SU-DHL-6 (cell line): ENCODE measurements at regions not wholly inside any gene's neighbourhood (a gene's known extent, or its start where the extent isn't known, plus 50 kb on each side); places are given as distances from the start of the nearest gene placed in this dataset.

Experiments
- H2AFZ ChIP-seq: fragments of 200-600 bp; sonication (generic); 2 replicates; pipeline ENCODE4 v1.6.1; 2014; ENCODE audit warnings: low read depth, mild to moderate bottlenecking, moderate library complexity, mixed read lengths, antibody characterized with exemption, low read length; ENCODE audit not compliant: severe bottlenecking
- H3F3A ChIP-seq: fragments of 200-600 bp; shearing (Covaris generic); 2 replicates; pipeline ENCODE4 v1.6.0; 2016; ENCODE audit warnings: antibody characterized with exemption, mild to moderate bottlenecking; ENCODE audit not compliant: insufficient read depth
- H3K27ac ChIP-seq: fragments of 200-600 bp; sonication (generic); 2 replicates; pipeline ENCODE4 v1.5.1; 2016; ENCODE audit warnings: low read depth, mild to moderate bottlenecking, low read length, moderate library complexity, mixed read lengths
- H3K27me3 ChIP-seq: fragments of 200-600 bp; sonication (generic), shearing (Covaris generic); 2 replicates; pipeline ENCODE4 v1.6.0; 2014; ENCODE audit warnings: mild to moderate bottlenecking, low read length
- H3K36me3 ChIP-seq: fragments of 200-600 bp; sonication (generic); 2 replicates; pipeline ENCODE4 v1.6.1; 2014; ENCODE audit warnings: mild to moderate bottlenecking, low read length, mixed read lengths
- H3K4me2 ChIP-seq: fragments of 300-600, 200-600 bp; shearing (Covaris generic), sonication (generic); 2 replicates; pipeline ENCODE4 v1.6.0; 2014; ENCODE audit warnings: low read length, low read depth, mild to moderate bottlenecking; ENCODE audit not compliant: poor library complexity, severe bottlenecking
- H3K4me3 ChIP-seq: fragments of 200-600 bp; sonication (generic); 2 replicates; pipeline ENCODE4 v1.5.1; 2014; ENCODE audit warnings: antibody characterized with exemption, low read length, mild to moderate bottlenecking, mixed read lengths; ENCODE audit not compliant: insufficient read depth, poor library complexity, severe bottlenecking
- H3K79me2 ChIP-seq: fragments of 200-600 bp; sonication (generic); 2 replicates; pipeline ENCODE4 v1.6.1; 2014; ENCODE audit warnings: mild to moderate bottlenecking, low read length, moderate library complexity; ENCODE audit not compliant: insufficient read depth
- H3K9ac ChIP-seq: fragments of 200-600 bp; sonication (generic); 2 replicates; pipeline ENCODE4 v1.7.0; 2014; ENCODE audit warnings: mild to moderate bottlenecking, low read length
- H3K9me2 ChIP-seq: fragments of 200-600 bp; sonication (generic); replicated peaks from 2 replicates; pipeline ENCODE4 v1.6.1; 2014; ENCODE audit warnings: low read length; ENCODE audit not compliant: insufficient read depth
- H3K9me3 ChIP-seq: fragments of 200-600 bp; sonication (generic); 2 replicates; pipeline ENCODE4 v1.6.1; 2014; ENCODE audit warnings: low read length, mixed read lengths; ENCODE audit not compliant: insufficient read depth
- H4K20me1 ChIP-seq: fragments of 200-600 bp; sonication (generic); 2 replicates; pipeline ENCODE4 v1.6.1; 2014; ENCODE audit warnings: low read depth, mild to moderate bottlenecking, antibody characterized with exemption, low read length, moderate library complexity, mixed read lengths
- EZH2phosphoT487 ChIP-seq: fragments of 200-600 bp; sonication (generic), shearing (Covaris generic); conservative IDR thresholded peaks from 2 replicates; pipeline ENCODE4 v1.6.1; 2018; ENCODE audit warnings: mild to moderate bottlenecking, antibody characterized with exemption, low read length, moderate library complexity, mixed read lengths
- TF ChIP-seq, protein P1 (sequence below): fragments of 200-600 bp; sonication (generic); IDR thresholded peaks from one replicate; pipeline ENCODE4 v1.5.1; 2017; ENCODE audit warnings: antibody characterized with exemption, mild to moderate bottlenecking, low read length, moderate library complexity; ENCODE audit not compliant: insufficient read depth, poor library complexity, severe bottlenecking

DNA sequence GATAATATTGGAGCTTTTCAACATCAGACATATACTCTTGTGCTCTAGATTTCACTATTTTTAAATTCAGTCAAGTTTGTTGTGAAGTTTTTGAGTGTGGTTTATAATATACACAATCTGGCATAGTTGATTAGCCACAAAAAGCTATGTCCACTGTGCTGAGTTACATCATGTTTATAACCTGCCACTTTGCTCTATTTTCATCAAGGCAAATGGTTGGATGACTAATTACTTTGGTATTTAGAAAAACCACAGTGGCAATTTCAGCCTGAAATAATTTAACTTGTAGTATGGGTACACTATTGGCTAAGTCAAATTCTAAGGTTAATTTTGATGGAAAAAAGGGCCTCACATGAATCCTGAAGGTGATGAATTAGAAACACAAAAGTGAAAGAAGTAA is 262.6 kb downstream of the C4orf33 start:
- Histone ChIP-seq H4K20me1 (no peaks in the 10 kb centered on the region), H3K9me3 (no peaks in the 10 kb centered on the region), H3K9me2 (no peaks in the 10 kb centered on the region), H3K27me3 (no peaks in the 10 kb centered on the region), H3K79me2 (no peaks in the 10 kb centered on the region), H2AFZ (no peak overlapping the region), H3K36me3 (no peaks in the 10 kb centered on the region), H3K27ac (no peak overlapping the region), H3F3A (no peaks in the 10 kb centered on the region), H3K4me3 (no peak overlapping the region), H3K4me2 (no peak overlapping the region), H3K9ac (no peak overlapping the region)
- TF ChIP-seq, protein P1, sequence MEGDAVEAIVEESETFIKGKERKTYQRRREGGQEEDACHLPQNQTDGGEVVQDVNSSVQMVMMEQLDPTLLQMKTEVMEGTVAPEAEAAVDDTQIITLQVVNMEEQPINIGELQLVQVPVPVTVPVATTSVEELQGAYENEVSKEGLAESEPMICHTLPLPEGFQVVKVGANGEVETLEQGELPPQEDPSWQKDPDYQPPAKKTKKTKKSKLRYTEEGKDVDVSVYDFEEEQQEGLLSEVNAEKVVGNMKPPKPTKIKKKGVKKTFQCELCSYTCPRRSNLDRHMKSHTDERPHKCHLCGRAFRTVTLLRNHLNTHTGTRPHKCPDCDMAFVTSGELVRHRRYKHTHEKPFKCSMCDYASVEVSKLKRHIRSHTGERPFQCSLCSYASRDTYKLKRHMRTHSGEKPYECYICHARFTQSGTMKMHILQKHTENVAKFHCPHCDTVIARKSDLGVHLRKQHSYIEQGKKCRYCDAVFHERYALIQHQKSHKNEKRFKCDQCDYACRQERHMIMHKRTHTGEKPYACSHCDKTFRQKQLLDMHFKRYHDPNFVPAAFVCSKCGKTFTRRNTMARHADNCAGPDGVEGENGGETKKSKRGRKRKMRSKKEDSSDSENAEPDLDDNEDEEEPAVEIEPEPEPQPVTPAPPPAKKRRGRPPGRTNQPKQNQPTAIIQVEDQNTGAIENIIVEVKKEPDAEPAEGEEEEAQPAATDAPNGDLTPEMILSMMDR = no peak
- TF ChIP-seq EZH2phosphoT487 = no peak

- H3K4me3 ChIP-seq = no peak overlapping the region
- no peaks in the 10 kb centered on the region for H3K27me3 ChIP-seq
- H3K4me2 ChIP-seq = no peak overlapping the region
- no peak for TF ChIP-seq EZH2phosphoT487
- TF ChIP-seq, protein P1 = no peak
- no peaks in the 10 kb centered on the region for H3K36me3 ChIP-seq
- no peaks in the 10 kb centered on the region for H3K9me3 ChIP-seq
- no peak overlapping the region for H3K9ac ChIP-seq
- no peaks in the 10 kb centered on the region for H3F3A ChIP-seq
- no peaks in the 10 kb centered on the region for H3K79me2 ChIP-seq
- H2AFZ ChIP-seq = no peak overlapping the region
- H3K9me2 ChIP-seq = no peaks in the 10 kb centered on the region
- H4K20me1 ChIP-seq = no peaks in the 10 kb centered on the region
- no peak overlapping the region for H3K27ac ChIP-seq
These were observed 263.5 kb downstream of the C4orf33 start for GRCh38 chr4:129359461-129359860.

GRCh38 chr4:129362691-129363274 is 266.8 kb downstream of the C4orf33 start:
- H3K9me3 ChIP-seq = no peaks in the 10 kb centered on the region
- H3K27ac ChIP-seq = no peak overlapping the region
- no peaks in the 10 kb centered on the region for H4K20me1 ChIP-seq
- no peak overlapping the region for H3K9ac ChIP-seq
- TF ChIP-seq, protein P1 = no peak
- no peak for TF ChIP-seq EZH2phosphoT487
- H3K79me2 ChIP-seq = no peaks in the 10 kb centered on the region
- H3K36me3 ChIP-seq = no peaks in the 10 kb centered on the region
- H3K4me2 ChIP-seq = no peak overlapping the region
- no peak overlapping the region for H2AFZ ChIP-seq
- no peaks in the 10 kb centered on the region for H3K9me2 ChIP-seq
- H3F3A ChIP-seq = no peaks in the 10 kb centered on the region
- H3K4me3 ChIP-seq = no peak overlapping the region
- no peaks in the 10 kb centered on the region for H3K27me3 ChIP-seq
